Liver (tissue), 3 donors: ENCODE measurements at regions not wholly inside any gene's neighbourhood (a gene's known extent, or its start where the extent isn't known, plus 50 kb on each side); places are given as distances from the start of the nearest gene placed in this dataset.
"Not testable (repeated sequence)": the region's sequence is repeated elsewhere in the genome, so short reads cannot be mapped to it uniquely, and the experiment has no call there.

Experiments used
- FOXA1 ChIP-seq: IDR thresholded peaks from 2 replicates; pipeline ENCODE4 v1.6.1; 2016; ENCODE audit warnings: antibody characterized with exemption
- GABPA ChIP-seq, 2 donors: IDR thresholded peaks in 1 of 2; conservative IDR thresholded peaks in 1 of 2; 2 replicates each; pipeline ENCODE4 v1.6.1; 2016; ENCODE audit warnings: antibody characterized with exemption in 2 of 2, mild to moderate bottlenecking in 1 of 2, moderate library complexity in 1 of 2
- RAD21 ChIP-seq, 2 donors: IDR thresholded peaks; 2 replicates each; pipeline ENCODE4 v1.6.1; 2016; ENCODE audit warnings: antibody characterized with exemption in 2 of 2, mild to moderate bottlenecking in 2 of 2
- RXRA ChIP-seq, 2 donors: IDR thresholded peaks; 2 replicates each; pipeline ENCODE4 v1.6.1; 2017 to 2018; ENCODE audit warnings: antibody characterized with exemption in 2 of 2, mild to moderate bottlenecking in 1 of 2
- SP1 ChIP-seq: IDR thresholded peaks from 2 replicates; pipeline ENCODE4 v1.6.1; 2018; ENCODE audit warnings: antibody characterized with exemption, mild to moderate bottlenecking
- YY1 ChIP-seq: IDR thresholded peaks from 2 replicates; pipeline ENCODE4 v1.6.1; 2016; ENCODE audit warnings: antibody characterized with exemption, mild to moderate bottlenecking
- TF ChIP-seq, protein P1 (sequence below): fragments of 150-350 bp; IDR thresholded peaks from 2 replicates; pipeline ENCODE4 v1.5.1; 2017; ENCODE audit warnings: improper control_type of control experiment, low read depth, low read length; ENCODE audit not compliant: missing input control
- TF ChIP-seq, protein P2 (sequence below): IDR thresholded peaks from 2 replicates; pipeline ENCODE4 v1.6.1; 2016; ENCODE audit warnings: antibody characterized with exemption, mild to moderate bottlenecking
- TF ChIP-seq, protein P3 (sequence below): IDR thresholded peaks from 2 replicates; pipeline ENCODE4 v1.6.1; 2016; ENCODE audit warnings: antibody characterized with exemption
- TF ChIP-seq, protein P4 (sequence below): IDR thresholded peaks from 2 replicates; pipeline ENCODE4 v1.6.1; 2016; ENCODE audit warnings: antibody characterized with exemption
- donor health status: healthy.
- donor health status: healthy.

DNA sequence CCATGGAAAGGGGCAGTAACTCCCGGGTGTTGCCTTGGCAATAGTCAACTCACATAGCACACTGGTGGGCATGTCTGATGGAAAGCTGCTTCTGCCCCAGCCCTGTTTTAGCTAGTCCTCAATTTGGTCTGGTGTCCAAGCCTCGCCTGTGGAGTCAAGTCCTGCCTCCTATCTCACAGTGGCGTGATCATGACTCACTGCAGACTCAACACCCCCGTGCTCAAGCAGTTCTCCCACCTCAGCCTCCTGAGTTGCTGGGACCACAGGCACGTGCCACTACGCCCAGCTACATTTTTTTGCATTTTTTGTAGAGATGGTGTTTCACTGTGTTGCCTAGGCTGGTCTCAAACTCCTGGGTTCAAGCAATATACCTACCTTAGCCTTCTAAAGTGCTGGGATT is 218.9 kb upstream of the FRG2C start:
- TF ChIP-seq, protein P1, sequence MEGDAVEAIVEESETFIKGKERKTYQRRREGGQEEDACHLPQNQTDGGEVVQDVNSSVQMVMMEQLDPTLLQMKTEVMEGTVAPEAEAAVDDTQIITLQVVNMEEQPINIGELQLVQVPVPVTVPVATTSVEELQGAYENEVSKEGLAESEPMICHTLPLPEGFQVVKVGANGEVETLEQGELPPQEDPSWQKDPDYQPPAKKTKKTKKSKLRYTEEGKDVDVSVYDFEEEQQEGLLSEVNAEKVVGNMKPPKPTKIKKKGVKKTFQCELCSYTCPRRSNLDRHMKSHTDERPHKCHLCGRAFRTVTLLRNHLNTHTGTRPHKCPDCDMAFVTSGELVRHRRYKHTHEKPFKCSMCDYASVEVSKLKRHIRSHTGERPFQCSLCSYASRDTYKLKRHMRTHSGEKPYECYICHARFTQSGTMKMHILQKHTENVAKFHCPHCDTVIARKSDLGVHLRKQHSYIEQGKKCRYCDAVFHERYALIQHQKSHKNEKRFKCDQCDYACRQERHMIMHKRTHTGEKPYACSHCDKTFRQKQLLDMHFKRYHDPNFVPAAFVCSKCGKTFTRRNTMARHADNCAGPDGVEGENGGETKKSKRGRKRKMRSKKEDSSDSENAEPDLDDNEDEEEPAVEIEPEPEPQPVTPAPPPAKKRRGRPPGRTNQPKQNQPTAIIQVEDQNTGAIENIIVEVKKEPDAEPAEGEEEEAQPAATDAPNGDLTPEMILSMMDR: not testable (repeated sequence)
- not testable (repeated sequence) for TF ChIP-seq GABPA (IDR thresholded peaks at IDR 0.05 in 1 of 2, conservative IDR thresholded peaks at IDR 0.05 in 1 of 2); YY1; RXRA (IDR thresholded peaks at IDR 0.05); RAD21 (IDR thresholded peaks at IDR 0.05); SP1; FOXA1
- TF ChIP-seq, protein P2, sequence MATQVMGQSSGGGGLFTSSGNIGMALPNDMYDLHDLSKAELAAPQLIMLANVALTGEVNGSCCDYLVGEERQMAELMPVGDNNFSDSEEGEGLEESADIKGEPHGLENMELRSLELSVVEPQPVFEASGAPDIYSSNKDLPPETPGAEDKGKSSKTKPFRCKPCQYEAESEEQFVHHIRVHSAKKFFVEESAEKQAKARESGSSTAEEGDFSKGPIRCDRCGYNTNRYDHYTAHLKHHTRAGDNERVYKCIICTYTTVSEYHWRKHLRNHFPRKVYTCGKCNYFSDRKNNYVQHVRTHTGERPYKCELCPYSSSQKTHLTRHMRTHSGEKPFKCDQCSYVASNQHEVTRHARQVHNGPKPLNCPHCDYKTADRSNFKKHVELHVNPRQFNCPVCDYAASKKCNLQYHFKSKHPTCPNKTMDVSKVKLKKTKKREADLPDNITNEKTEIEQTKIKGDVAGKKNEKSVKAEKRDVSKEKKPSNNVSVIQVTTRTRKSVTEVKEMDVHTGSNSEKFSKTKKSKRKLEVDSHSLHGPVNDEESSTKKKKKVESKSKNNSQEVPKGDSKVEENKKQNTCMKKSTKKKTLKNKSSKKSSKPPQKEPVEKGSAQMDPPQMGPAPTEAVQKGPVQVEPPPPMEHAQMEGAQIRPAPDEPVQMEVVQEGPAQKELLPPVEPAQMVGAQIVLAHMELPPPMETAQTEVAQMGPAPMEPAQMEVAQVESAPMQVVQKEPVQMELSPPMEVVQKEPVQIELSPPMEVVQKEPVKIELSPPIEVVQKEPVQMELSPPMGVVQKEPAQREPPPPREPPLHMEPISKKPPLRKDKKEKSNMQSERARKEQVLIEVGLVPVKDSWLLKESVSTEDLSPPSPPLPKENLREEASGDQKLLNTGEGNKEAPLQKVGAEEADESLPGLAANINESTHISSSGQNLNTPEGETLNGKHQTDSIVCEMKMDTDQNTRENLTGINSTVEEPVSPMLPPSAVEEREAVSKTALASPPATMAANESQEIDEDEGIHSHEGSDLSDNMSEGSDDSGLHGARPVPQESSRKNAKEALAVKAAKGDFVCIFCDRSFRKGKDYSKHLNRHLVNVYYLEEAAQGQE: not testable (repeated sequence)
- TF ChIP-seq, protein P3, sequence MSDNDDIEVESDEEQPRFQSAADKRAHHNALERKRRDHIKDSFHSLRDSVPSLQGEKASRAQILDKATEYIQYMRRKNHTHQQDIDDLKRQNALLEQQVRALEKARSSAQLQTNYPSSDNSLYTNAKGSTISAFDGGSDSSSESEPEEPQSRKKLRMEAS: not testable (repeated sequence)
- TF ChIP-seq, protein P4, sequence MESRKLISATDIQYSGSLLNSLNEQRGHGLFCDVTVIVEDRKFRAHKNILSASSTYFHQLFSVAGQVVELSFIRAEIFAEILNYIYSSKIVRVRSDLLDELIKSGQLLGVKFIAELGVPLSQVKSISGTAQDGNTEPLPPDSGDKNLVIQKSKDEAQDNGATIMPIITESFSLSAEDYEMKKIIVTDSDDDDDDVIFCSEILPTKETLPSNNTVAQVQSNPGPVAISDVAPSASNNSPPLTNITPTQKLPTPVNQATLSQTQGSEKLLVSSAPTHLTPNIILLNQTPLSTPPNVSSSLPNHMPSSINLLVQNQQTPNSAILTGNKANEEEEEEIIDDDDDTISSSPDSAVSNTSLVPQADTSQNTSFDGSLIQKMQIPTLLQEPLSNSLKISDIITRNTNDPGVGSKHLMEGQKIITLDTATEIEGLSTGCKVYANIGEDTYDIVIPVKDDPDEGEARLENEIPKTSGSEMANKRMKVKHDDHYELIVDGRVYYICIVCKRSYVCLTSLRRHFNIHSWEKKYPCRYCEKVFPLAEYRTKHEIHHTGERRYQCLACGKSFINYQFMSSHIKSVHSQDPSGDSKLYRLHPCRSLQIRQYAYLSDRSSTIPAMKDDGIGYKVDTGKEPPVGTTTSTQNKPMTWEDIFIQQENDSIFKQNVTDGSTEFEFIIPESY: not testable (repeated sequence)
